Colonic mucosa (tissue), 4 donors: ENCODE measurements at regions not wholly inside any gene's neighbourhood (a gene's known extent, or its start where the extent isn't known, plus 50 kb on each side); places are given as distances from the start of the nearest gene placed in this dataset.

Experiments
- DNase-seq: peaks from one replicate; pipeline ENCODE4 v3.0.0-alpha.2; 2020
- H3K27ac ChIP-seq: fragments of 200-600 bp; one replicate; pipeline ENCODE4 v1.8.0; 2021
- H3K27me3 ChIP-seq: fragments of 200-600 bp; one replicate; pipeline ENCODE4 v1.8.0; 2021
- H3K36me3 ChIP-seq: fragments of 200-600 bp; one replicate; pipeline ENCODE4 v1.8.0; 2021
- H3K4me1 ChIP-seq: fragments of 200-600 bp; one replicate; pipeline ENCODE4 v1.8.0; 2021; ENCODE audit warnings: mild to moderate bottlenecking
- H3K4me3 ChIP-seq: fragments of 200-600 bp; one replicate; pipeline ENCODE4 v1.8.0; 2021
- H3K9ac ChIP-seq, 2 donors: one replicate each; pipeline ENCODE4 v1.7.0; 2013; ENCODE audit warnings: control low read depth in 2 of 2, low read depth in 2 of 2, low read length in 2 of 2
- H3K9me3 ChIP-seq: fragments of 200-600 bp; one replicate; pipeline ENCODE4 v1.8.0; 2021
- CTCF ChIP-seq: fragments of 200-600 bp; IDR thresholded peaks from one replicate; pipeline ENCODE4 v1.8.0; 2022; ENCODE audit warnings: antibody characterized with exemption, mild to moderate bottlenecking
- intact Hi-C: fragments of 100-400 bp; cut with DNase I; formaldehyde crosslinking; loops from one replicate; pipeline ENCODE4 v1.14.1; 2022
- donor health status: healthy.
- donor health status: DM: no; HTN: no; CAD: no.
- donor health status: DM: no; HTN: no; CAD: no.

- no peak for TF ChIP-seq CTCF
- Histone ChIP-seq H3K4me1 (no peaks in the 10 kb centered on the region), H3K27me3 (no peaks in the 10 kb centered on the region), H3K36me3 (no peaks in the 10 kb centered on the region), H3K27ac (no peak overlapping the region), H3K9me3 (no peaks in the 10 kb centered on the region), H3K9ac (no peak overlapping the region), H3K4me3 (no peak overlapping the region)
- DNase-seq = no peak
- intact Hi-C loops = no loop called here
These were observed 123.8 kb downstream of the WT1 start for GRCh38 chr11:32311346-32312065.

- no peak for DNase-seq
- H3K9ac ChIP-seq = no peak overlapping the region
- H3K4me1 ChIP-seq = no peaks in the 10 kb centered on the region
- H3K9me3 ChIP-seq = no peaks in the 10 kb centered on the region
- intact Hi-C loops = no loop called here
- H3K36me3 ChIP-seq = no peaks in the 10 kb centered on the region
- H3K27me3 ChIP-seq = no peaks in the 10 kb centered on the region
- no peak overlapping the region for H3K27ac ChIP-seq
- H3K4me3 ChIP-seq = no peak overlapping the region
- no peak for TF ChIP-seq CTCF
These were observed 123.0 kb downstream of the WT1 start for GRCh38 chr11:32312206-32312817.

GRCh38 chr11:32312865-32313403 lies 122.4 kb downstream of the WT1 start:
- Histone ChIP-seq H3K9ac (no peak overlapping the region), H3K4me1 (no peaks in the 10 kb centered on the region), H3K9me3 (no peaks in the 10 kb centered on the region), H3K36me3 (no peaks in the 10 kb centered on the region), H3K4me3 (no peak overlapping the region), H3K27ac (no peak overlapping the region), H3K27me3 (no peaks in the 10 kb centered on the region)
- intact Hi-C loops = no loop called here
- TF ChIP-seq CTCF = peak; percentile 54
- DNase-seq = peak; percentile 18

- no peaks in the 10 kb centered on the region for H3K27me3 ChIP-seq
- intact Hi-C loops = no loop called here
- H3K4me3 ChIP-seq = no peak overlapping the region
- H3K4me1 ChIP-seq = no peaks in the 10 kb centered on the region
- H3K27ac ChIP-seq = no peak overlapping the region
- DNase-seq = no peak
- H3K9me3 ChIP-seq = no peaks in the 10 kb centered on the region
- no peak overlapping the region for H3K9ac ChIP-seq
- H3K36me3 ChIP-seq = no peaks in the 10 kb centered on the region
- no peak for TF ChIP-seq CTCF
These were observed 121.9 kb downstream of the WT1 start for GRCh38 chr11:32313477-32313876.

GRCh38 chr11:32315121-32315520 lies 120.2 kb downstream of the WT1 start:
- no peak for TF ChIP-seq CTCF
- H3K9me3 ChIP-seq = no peaks in the 10 kb centered on the region
- H3K9ac ChIP-seq = no peak overlapping the region
- H3K36me3 ChIP-seq = no peaks in the 10 kb centered on the region
- no peaks in the 10 kb centered on the region for H3K4me1 ChIP-seq
- intact Hi-C loops = no loop called here
- no peak overlapping the region for H3K4me3 ChIP-seq
- H3K27ac ChIP-seq = no peak overlapping the region
- no peaks in the 10 kb centered on the region for H3K27me3 ChIP-seq
- no peak for DNase-seq
